ENCODE measurements at regions not wholly inside any gene's neighbourhood (a gene's known extent, or its start where the extent isn't known, plus 50 kb on each side); places are given as distances from the start of the nearest gene placed in this dataset.

GRCh38 chr5:67246546-67247268 lies 50.1 kb upstream of the CD180 start:
- no peaks in the 10 kb centered on the region for H3K27me3 Mint-ChIP-seq
- H3K27ac Mint-ChIP-seq, result no peak overlapping the region
- no peak overlapping the region for H3K27ac ChIP-seq (ENCODE audit: low read depth in 1 of 2, low read length in 2 of 2)
- CTCF ChIA-PET, result interaction anchor here (0.8 to 2.3 kb wide), 10 partner anchors 9 to 1006 kb away, joined by 3 to 7 read pairs (median 4); no protein-coding TSS in a partner anchor
- no peaks in the 10 kb centered on the region for H3K9me3 ChIP-seq (ENCODE audit: control insufficient read depth in 1 of 2, insufficient read depth in 1 of 2, low read length in 2 of 2)
- no peak overlapping the region for H3K4me3 Mint-ChIP-seq
- no peaks in the 10 kb centered on the region for H3K27me3 ChIP-seq (ENCODE audit: control insufficient read depth in 1 of 2, insufficient read depth in 2 of 2, low read length in 2 of 2)
- no peak overlapping the region for H3K4me3 ChIP-seq (ENCODE audit: low read length)
- H3K36me3 ChIP-seq (ENCODE audit: insufficient read depth, low read length), result no peaks in the 10 kb centered on the region
- no peak for TF ChIP-seq CTCF (IDR thresholded peaks at IDR 0.05)
- no peaks in the 10 kb centered on the region for H3K9me3 Mint-ChIP-seq
- intact Hi-C loops (cut with DNase I, micrococcal nuclease), result loop anchor here (1.0 to 10.0 kb wide), 8 partner anchors 939 to 1762 kb away; no protein-coding TSS in a partner anchor
- DNase-seq (no peak), ATAC-seq (ENCODE audit: poor library complexity) (no peak)
- no peaks in the 10 kb centered on the region for H3K36me3 Mint-ChIP-seq (ENCODE audit: low read depth)
- H3K4me1 Mint-ChIP-seq (ENCODE audit: low read depth), result peaks cover 4% of the 10 kb centered on the region
- peaks cover 12% of the 10 kb centered on the region for H3K4me1 ChIP-seq (ENCODE audit: insufficient read depth, low read length)
- POLR2A ChIA-PET, result interaction anchor here (0.6 to 1.3 kb wide), 3 partner anchors 80 to 1015 kb away, joined by 3 to 5 read pairs (median 4); no protein-coding TSS in a partner anchor

All from CD4-positive, alpha-beta T cell (primary cell).